Activated CD4-positive, alpha-beta T cell treated with anti-CD3 and anti-CD28 coated beads, Interleukin-2, amount 10 ng/mL, durations not matched to agents 7 days and 5 days (primary cell): ENCODE measurements at regions not wholly inside any gene's neighbourhood (a gene's known extent, or its start where the extent isn't known, plus 50 kb on each side); places are given as distances from the start of the nearest gene placed in this dataset.

Experiments used
- CTCF ChIA-PET: fragments of 350-600 bp; sonication (Branson Sonifier 250); formaldehyde crosslinking; loops from one replicate; lab custom pipeline; 2021; ENCODE audit warnings: antibody characterized with exemption; lab: Charles Lee
- POLR2A ChIA-PET: fragments of 350-600 bp; sonication (Branson Sonifier 250); formaldehyde crosslinking; loops from one replicate; lab custom pipeline; 2021; ENCODE audit warnings: antibody characterized with exemption; lab: Charles Lee
- DNase-seq: peaks from one replicate; pipeline ENCODE4 v3.0.0-alpha.2; 2020
- H3K27ac Mint-ChIP-seq: one replicate; pipeline ENCODE4 v1.8.0; 2021; ENCODE audit warnings: mild to moderate bottlenecking, moderate library complexity, mixed read lengths
- H3K27me3 Mint-ChIP-seq: one replicate; pipeline ENCODE4 v1.8.0; 2021; ENCODE audit warnings: mixed read lengths
- H3K36me3 Mint-ChIP-seq: one replicate; pipeline ENCODE4 v1.8.0; 2021; ENCODE audit warnings: low read depth, mixed read lengths
- H3K4me1 Mint-ChIP-seq: one replicate; pipeline ENCODE4 v1.8.0; 2021; ENCODE audit warnings: mixed read lengths
- H3K4me3 Mint-ChIP-seq: one replicate; pipeline ENCODE4 v1.8.0; 2021; ENCODE audit warnings: mild to moderate bottlenecking, moderate library complexity, mixed read lengths
- H3K9me3 Mint-ChIP-seq: one replicate; pipeline ENCODE4 v1.8.0; 2021; ENCODE audit warnings: mixed read lengths

GRCh38 chr9:116102596-116102995, 51.0 kb upstream of the PAPPA start:
- no peak overlapping the region for H3K4me3 Mint-ChIP-seq
- H3K4me1 Mint-ChIP-seq: no peaks in the 10 kb centered on the region
- no peaks in the 10 kb centered on the region for H3K27me3 Mint-ChIP-seq
- POLR2A ChIA-PET: no interaction called here
- CTCF ChIA-PET: no interaction called here
- DNase-seq: no peak
- H3K36me3 Mint-ChIP-seq: no peaks in the 10 kb centered on the region
- no peak overlapping the region for H3K27ac Mint-ChIP-seq
- no peaks in the 10 kb centered on the region for H3K9me3 Mint-ChIP-seq
